Astrocyte (in vitro differentiated cells and primary cell): ENCODE measurements at regions not wholly inside any gene's neighbourhood (a gene's known extent, or its start where the extent isn't known, plus 50 kb on each side); places are given as distances from the start of the nearest gene placed in this dataset.

ENCODE experiments used
- DNase-seq: peaks from one replicate; pipeline ENCODE4 v3.0.0-alpha.2; 2010; ENCODE audit warnings: low read depth
- FAIRE-seq: peaks from 2 replicates; lab custom pipeline; 2011; peaks lifted over from hg19 to GRCh38; lab: Jason Lieb, UNC
- H2AFZ ChIP-seq: 2 replicates; pipeline ENCODE4 v1.6.0; 2012; ENCODE audit warnings: low read depth, low read length, inconsistent platforms
- H3K27ac ChIP-seq: 2 replicates; pipeline ENCODE4 v1.5.1; 2011; ENCODE audit warnings: low read depth, low read length, inconsistent platforms
- H3K27me3 ChIP-seq: 2 replicates; pipeline ENCODE4 v1.6.0; 2011; ENCODE audit warnings: low read length, inconsistent platforms; ENCODE audit not compliant: insufficient read depth
- H3K36me3 ChIP-seq: 2 replicates; pipeline ENCODE4 v1.5.1; 2011; ENCODE audit warnings: low read length, inconsistent platforms; ENCODE audit not compliant: insufficient read depth
- H3K4me1 ChIP-seq: 2 replicates; pipeline ENCODE4 v1.5.1; 2011; ENCODE audit warnings: low read length, inconsistent platforms; ENCODE audit not compliant: insufficient read depth
- H3K4me2 ChIP-seq: 2 replicates; pipeline ENCODE4 v1.6.0; 2012; ENCODE audit warnings: low read length, inconsistent platforms
- H3K4me3 ChIP-seq: 2 replicates; pipeline ENCODE4 v1.5.1; 2011; ENCODE audit warnings: low read depth, mild to moderate bottlenecking, low read length, inconsistent platforms; ENCODE audit not compliant: insufficient read depth
- H3K79me2 ChIP-seq: 2 replicates; pipeline ENCODE4 v1.6.0; 2012; ENCODE audit warnings: mild to moderate bottlenecking, low read length, inconsistent platforms; ENCODE audit not compliant: insufficient read depth
- H3K9ac ChIP-seq: 2 replicates; pipeline ENCODE4 v1.6.0; 2012; ENCODE audit warnings: mild to moderate bottlenecking, low read length, inconsistent platforms
- H3K9me3 ChIP-seq: 2 replicates; pipeline ENCODE4 v1.5.1; 2012; ENCODE audit warnings: low read depth, mild to moderate bottlenecking, low read length, inconsistent platforms; ENCODE audit not compliant: insufficient read depth
- H4K20me1 ChIP-seq: 2 replicates; pipeline ENCODE4 v1.6.0; 2012; ENCODE audit warnings: low read length, inconsistent platforms; ENCODE audit not compliant: insufficient read depth
- H3K27ac Mint-ChIP-seq: one replicate; pipeline ENCODE4 v1.8.0; 2021; ENCODE audit warnings: mild to moderate bottlenecking, mixed read lengths; ENCODE audit not compliant: unreplicated experiment
- H3K27me3 Mint-ChIP-seq: one replicate; pipeline ENCODE4 v1.8.0; 2021; ENCODE audit warnings: low read depth, mixed read lengths; ENCODE audit not compliant: unreplicated experiment
- H3K36me3 Mint-ChIP-seq: one replicate; pipeline ENCODE4 v1.8.0; 2021; ENCODE audit warnings: low read depth, mixed read lengths; ENCODE audit not compliant: unreplicated experiment
- H3K4me1 Mint-ChIP-seq: one replicate; pipeline ENCODE4 v1.8.0; 2021; ENCODE audit warnings: low read depth, mixed read lengths; ENCODE audit not compliant: unreplicated experiment
- H3K4me3 Mint-ChIP-seq: one replicate; pipeline ENCODE4 v1.8.0; 2021; ENCODE audit warnings: mild to moderate bottlenecking, moderate library complexity, mixed read lengths; ENCODE audit not compliant: unreplicated experiment
- H3K9me3 Mint-ChIP-seq: one replicate; pipeline ENCODE4 v1.8.0; 2021; ENCODE audit warnings: mild to moderate bottlenecking, mixed read lengths; ENCODE audit not compliant: unreplicated experiment
- EZH2 ChIP-seq: IDR thresholded peaks from 2 replicates; pipeline ENCODE4 v1.6.1; 2012; ENCODE audit warnings: mild to moderate bottlenecking, low read length, inconsistent platforms; ENCODE audit not compliant: insufficient read depth
- TF ChIP-seq, protein P1 (sequence below): IDR thresholded peaks from 2 replicates; pipeline ENCODE4 v1.5.1; 2011; ENCODE audit warnings: low read depth, mild to moderate bottlenecking, inconsistent platforms, low read length, moderate library complexity; ENCODE audit not compliant: insufficient read depth

DNA sequence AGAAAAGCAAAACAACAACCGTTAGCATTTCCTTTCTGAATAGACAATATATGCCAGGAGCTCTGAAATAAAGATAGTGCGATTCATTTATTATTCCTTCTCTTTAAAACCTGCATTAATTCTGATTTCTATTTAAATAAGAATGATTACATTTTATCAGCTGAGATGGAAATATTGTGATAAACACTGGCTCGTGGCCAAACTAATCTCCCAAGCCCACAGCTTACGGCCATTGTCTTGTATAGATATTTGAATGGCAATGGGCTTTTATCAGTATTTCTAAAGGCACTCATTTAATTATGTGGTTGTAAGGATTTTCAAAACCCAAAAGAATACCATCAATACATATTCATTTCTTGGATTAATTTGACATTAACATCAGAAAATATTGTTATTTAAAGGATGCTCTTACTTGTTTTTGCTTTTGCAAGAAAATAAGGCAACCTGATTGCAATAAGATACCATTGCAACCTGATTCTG, 123.7 kb upstream of the IRX5 start:
- Histone ChIP-seq H3K27ac (no peak overlapping the region), H3K4me2 (no peak overlapping the region), H3K9ac (no peak overlapping the region), H4K20me1 (no peaks in the 10 kb centered on the region), H3K79me2 (no peaks in the 10 kb centered on the region), H2AFZ (no peak overlapping the region), H3K36me3 (no peaks in the 10 kb centered on the region), H3K9me3 (no peaks in the 10 kb centered on the region), H3K4me1 (no peaks in the 10 kb centered on the region), H3K4me3 (no peak overlapping the region), H3K27me3 (no peaks in the 10 kb centered on the region)
- DNase-seq = no peak
- Mint-ChIP-seq H3K27ac (no peak overlapping the region), H3K27me3 (peaks cover 11% of the 10 kb centered on the region), H3K4me1 (no peaks in the 10 kb centered on the region), H3K36me3 (no peaks in the 10 kb centered on the region), H3K4me3 (no peak overlapping the region), H3K9me3 (no peaks in the 10 kb centered on the region)
- TF ChIP-seq, protein P1, sequence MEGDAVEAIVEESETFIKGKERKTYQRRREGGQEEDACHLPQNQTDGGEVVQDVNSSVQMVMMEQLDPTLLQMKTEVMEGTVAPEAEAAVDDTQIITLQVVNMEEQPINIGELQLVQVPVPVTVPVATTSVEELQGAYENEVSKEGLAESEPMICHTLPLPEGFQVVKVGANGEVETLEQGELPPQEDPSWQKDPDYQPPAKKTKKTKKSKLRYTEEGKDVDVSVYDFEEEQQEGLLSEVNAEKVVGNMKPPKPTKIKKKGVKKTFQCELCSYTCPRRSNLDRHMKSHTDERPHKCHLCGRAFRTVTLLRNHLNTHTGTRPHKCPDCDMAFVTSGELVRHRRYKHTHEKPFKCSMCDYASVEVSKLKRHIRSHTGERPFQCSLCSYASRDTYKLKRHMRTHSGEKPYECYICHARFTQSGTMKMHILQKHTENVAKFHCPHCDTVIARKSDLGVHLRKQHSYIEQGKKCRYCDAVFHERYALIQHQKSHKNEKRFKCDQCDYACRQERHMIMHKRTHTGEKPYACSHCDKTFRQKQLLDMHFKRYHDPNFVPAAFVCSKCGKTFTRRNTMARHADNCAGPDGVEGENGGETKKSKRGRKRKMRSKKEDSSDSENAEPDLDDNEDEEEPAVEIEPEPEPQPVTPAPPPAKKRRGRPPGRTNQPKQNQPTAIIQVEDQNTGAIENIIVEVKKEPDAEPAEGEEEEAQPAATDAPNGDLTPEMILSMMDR = no peak
- TF ChIP-seq EZH2 = no peak
- no peak for FAIRE-seq

DNA sequence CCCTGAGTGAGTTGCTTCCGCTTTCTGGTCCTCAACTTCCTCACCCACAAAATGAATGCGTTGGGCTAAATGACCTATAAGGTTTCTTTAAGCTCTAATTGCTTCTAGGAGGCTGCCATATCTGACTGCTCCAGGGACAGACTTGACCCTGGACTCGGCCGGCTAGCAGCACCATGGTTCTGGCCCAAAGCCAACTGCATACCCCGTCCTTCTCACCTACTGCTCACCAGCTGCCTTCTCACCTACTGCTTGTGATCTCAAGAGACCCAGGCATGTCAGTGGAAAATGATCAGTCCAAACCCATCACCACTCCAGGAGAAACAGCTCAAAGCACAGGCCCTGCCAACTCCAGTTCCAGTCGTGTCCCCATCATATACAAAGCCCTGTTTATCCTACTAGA, 124.3 kb upstream of the IRX5 start:
- no peak overlapping the region for H3K27ac Mint-ChIP-seq
- no peaks in the 10 kb centered on the region for H3K9me3 ChIP-seq
- no peak for DNase-seq
- H3K27ac ChIP-seq = no peak overlapping the region
- no peak for FAIRE-seq
- H3K4me1 Mint-ChIP-seq = no peaks in the 10 kb centered on the region
- no peak overlapping the region for H2AFZ ChIP-seq
- no peak overlapping the region for H3K4me3 ChIP-seq
- no peak overlapping the region for H3K9ac ChIP-seq
- H3K9me3 Mint-ChIP-seq = no peaks in the 10 kb centered on the region
- H4K20me1 ChIP-seq = no peaks in the 10 kb centered on the region
- no peak overlapping the region for H3K4me2 ChIP-seq
- no peak overlapping the region for H3K4me3 Mint-ChIP-seq
- H3K27me3 ChIP-seq = no peaks in the 10 kb centered on the region
- no peaks in the 10 kb centered on the region for H3K36me3 ChIP-seq
- H3K79me2 ChIP-seq = no peaks in the 10 kb centered on the region
- H3K36me3 Mint-ChIP-seq = no peaks in the 10 kb centered on the region
- TF ChIP-seq, protein P1 = no peak
- TF ChIP-seq EZH2 = no peak
- no peaks in the 10 kb centered on the region for H3K4me1 ChIP-seq
- peaks cover 11% of the 10 kb centered on the region for H3K27me3 Mint-ChIP-seq

DNA sequence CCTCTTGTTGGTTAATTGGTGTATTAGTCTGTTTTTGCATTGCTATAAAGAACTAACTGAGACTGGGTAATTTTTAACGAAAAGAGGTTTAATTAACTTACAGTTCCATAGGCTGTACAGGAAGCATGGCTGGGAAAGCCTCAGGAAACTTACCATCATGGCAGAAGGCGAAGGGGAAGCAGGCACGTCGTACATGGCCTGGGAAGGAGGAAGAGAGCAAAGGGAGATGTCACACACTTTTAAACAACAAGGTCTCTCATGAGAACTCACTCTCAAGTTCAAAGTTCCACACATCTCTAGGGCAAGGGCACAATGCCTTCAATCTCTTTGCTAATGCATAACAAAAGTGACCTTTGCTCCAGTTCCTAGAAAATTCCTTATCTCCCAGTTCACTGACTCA, 125.0 kb upstream of the IRX5 start:
- H3K4me1 ChIP-seq = no peaks in the 10 kb centered on the region
- no peak overlapping the region for H3K4me2 ChIP-seq
- H3K36me3 Mint-ChIP-seq = no peaks in the 10 kb centered on the region
- no peak overlapping the region for H3K4me3 Mint-ChIP-seq
- H3K27me3 Mint-ChIP-seq = peaks cover 7% of the 10 kb centered on the region
- no peaks in the 10 kb centered on the region for H3K36me3 ChIP-seq
- H3K9me3 Mint-ChIP-seq = no peaks in the 10 kb centered on the region
- no peaks in the 10 kb centered on the region for H4K20me1 ChIP-seq
- H3K4me1 Mint-ChIP-seq = no peaks in the 10 kb centered on the region
- TF ChIP-seq, protein P1 = no peak
- no peak for TF ChIP-seq EZH2
- no peak for DNase-seq
- FAIRE-seq = no peak
- H3K4me3 ChIP-seq = no peak overlapping the region
- H3K27ac Mint-ChIP-seq = no peak overlapping the region
- no peaks in the 10 kb centered on the region for H3K79me2 ChIP-seq
- H3K9me3 ChIP-seq = no peaks in the 10 kb centered on the region
- no peak overlapping the region for H3K9ac ChIP-seq
- no peak overlapping the region for H3K27ac ChIP-seq
- H2AFZ ChIP-seq = no peak overlapping the region
- H3K27me3 ChIP-seq = no peaks in the 10 kb centered on the region
